ENCODE measurements at regions not wholly inside any gene's neighbourhood (a gene's known extent, or its start where the extent isn't known, plus 50 kb on each side); places are given as distances from the start of the nearest gene placed in this dataset.

DNA sequence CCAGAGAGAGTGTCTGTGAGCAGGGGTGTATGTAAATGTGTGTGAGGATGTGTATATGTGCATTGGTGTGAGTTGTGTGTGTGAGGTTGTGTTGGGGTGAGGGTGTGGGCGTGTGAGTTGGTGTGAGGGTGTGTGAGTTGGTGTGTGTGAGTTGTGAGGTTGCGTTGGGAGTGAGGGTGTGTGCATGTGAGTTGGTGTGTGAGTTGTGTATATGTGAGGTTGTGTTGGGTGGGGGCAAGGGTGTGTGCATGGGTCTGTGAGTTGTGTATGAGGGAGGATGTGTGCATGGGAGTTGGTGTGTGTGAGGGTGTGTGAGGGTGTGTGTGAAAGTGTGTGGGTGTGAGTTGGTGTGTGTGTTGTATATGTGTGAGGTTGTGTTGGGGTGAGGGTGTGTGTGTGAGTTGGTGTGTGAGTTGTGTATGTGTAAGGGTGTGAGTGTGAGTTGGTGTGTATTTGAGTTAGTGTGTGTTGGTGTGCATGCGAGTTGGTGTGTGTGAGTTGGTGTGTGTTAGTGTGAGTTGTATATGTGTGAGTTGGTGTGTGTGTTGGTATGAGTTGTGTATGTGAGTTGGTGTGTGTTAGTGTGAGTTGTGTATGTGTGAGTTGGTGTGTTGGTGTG lies 161.6 kb upstream of the IER5L start:
- TF ChIP-seq, protein P1, sequence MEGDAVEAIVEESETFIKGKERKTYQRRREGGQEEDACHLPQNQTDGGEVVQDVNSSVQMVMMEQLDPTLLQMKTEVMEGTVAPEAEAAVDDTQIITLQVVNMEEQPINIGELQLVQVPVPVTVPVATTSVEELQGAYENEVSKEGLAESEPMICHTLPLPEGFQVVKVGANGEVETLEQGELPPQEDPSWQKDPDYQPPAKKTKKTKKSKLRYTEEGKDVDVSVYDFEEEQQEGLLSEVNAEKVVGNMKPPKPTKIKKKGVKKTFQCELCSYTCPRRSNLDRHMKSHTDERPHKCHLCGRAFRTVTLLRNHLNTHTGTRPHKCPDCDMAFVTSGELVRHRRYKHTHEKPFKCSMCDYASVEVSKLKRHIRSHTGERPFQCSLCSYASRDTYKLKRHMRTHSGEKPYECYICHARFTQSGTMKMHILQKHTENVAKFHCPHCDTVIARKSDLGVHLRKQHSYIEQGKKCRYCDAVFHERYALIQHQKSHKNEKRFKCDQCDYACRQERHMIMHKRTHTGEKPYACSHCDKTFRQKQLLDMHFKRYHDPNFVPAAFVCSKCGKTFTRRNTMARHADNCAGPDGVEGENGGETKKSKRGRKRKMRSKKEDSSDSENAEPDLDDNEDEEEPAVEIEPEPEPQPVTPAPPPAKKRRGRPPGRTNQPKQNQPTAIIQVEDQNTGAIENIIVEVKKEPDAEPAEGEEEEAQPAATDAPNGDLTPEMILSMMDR (IDR thresholded peaks at IDR 0.05): no peak
- TF ChIP-seq EP300 (IDR thresholded peaks at IDR 0.05): no peak
- TF ChIP-seq POLR2AphosphoS5 (IDR thresholded peaks at IDR 0.05): no peak
- no peak for TF ChIP-seq POLR2A (IDR thresholded peaks at IDR 0.05)
- H3K4me3 ChIP-seq: no peak overlapping the region
- H3K27me3 ChIP-seq: no peaks in the 10 kb centered on the region
- intact Hi-C loops (cut with DNase I): loop anchor here (2.0 kb wide), 1 partner anchor 141 kb away; no protein-coding TSS in a partner anchor
- no peak overlapping the region for H3K27ac ChIP-seq
- no peak for DNase-seq
- H3K36me3 ChIP-seq: no peaks in the 10 kb centered on the region
- no peaks in the 10 kb centered on the region for H3K9me3 ChIP-seq
- H3K4me1 ChIP-seq: peaks cover 0 to 33% (median 29%) of the 10 kb centered on the region in 4 donors
- 92 to 98% methylated on average over 3 of the region's 3 CpGs for WGBS, 2 donors

DNA sequence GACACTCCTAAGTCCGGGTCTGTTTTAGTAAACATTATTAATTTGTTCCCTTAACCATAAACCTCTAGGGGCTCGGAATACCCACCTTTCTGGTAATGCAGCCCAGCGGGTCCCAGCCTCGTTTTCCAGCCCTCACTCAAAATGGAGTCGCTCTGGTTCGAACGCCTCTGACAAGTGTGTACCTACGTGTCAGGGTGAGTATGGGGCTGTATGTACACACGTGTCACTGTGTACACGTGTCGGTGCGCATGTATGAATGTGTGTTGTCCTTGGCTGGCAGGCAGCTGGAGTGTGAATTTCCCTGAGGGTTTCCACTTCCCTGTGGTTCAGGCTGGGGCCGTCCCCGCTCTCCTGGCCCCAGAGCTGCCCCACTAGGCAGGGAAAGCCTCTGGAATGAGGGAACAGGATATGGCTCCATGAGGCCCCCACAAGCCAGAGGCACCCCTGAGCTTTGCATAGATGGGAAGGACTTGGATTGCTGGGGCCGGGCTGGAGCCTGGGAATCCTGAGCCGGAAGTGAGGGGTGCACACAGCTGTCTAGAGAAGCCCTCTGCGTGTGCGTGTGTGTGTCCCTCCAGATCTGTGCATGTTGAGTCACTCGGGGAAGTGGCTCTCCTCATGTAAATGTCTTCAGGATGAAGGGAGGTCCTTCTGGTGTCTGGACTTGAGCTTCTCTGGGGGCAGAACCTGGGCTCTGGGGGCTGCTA lies 160.8 kb upstream of the IER5L start:
- intact Hi-C loops (cut with DNase I): loop anchor here (2.0 kb wide), 1 partner anchor 142 kb away; no protein-coding TSS in a partner anchor
- Histone ChIP-seq H3K27me3 (no peaks in the 10 kb centered on the region), H3K4me1 (peaks cover 0 to 41% (median 36%) of the 10 kb centered on the region in 4 donors), H3K27ac (peak overlapping the region in 1 of 4 donors; percentile 31), H3K9me3 (no peaks in the 10 kb centered on the region), H3K36me3 (no peaks in the 10 kb centered on the region), H3K4me3 (no peak overlapping the region)
- TF ChIP-seq EP300 (IDR thresholded peaks at IDR 0.05) (no peak), POLR2AphosphoS5 (IDR thresholded peaks at IDR 0.05) (no peak), POLR2A (IDR thresholded peaks at IDR 0.05) (no peak)
- TF ChIP-seq, protein P1 (IDR thresholded peaks at IDR 0.05): no peak
- 60 to 82% methylated on average over 19 of the region's 19 CpGs for WGBS, 2 donors
- DNase-seq: no peak

DNA sequence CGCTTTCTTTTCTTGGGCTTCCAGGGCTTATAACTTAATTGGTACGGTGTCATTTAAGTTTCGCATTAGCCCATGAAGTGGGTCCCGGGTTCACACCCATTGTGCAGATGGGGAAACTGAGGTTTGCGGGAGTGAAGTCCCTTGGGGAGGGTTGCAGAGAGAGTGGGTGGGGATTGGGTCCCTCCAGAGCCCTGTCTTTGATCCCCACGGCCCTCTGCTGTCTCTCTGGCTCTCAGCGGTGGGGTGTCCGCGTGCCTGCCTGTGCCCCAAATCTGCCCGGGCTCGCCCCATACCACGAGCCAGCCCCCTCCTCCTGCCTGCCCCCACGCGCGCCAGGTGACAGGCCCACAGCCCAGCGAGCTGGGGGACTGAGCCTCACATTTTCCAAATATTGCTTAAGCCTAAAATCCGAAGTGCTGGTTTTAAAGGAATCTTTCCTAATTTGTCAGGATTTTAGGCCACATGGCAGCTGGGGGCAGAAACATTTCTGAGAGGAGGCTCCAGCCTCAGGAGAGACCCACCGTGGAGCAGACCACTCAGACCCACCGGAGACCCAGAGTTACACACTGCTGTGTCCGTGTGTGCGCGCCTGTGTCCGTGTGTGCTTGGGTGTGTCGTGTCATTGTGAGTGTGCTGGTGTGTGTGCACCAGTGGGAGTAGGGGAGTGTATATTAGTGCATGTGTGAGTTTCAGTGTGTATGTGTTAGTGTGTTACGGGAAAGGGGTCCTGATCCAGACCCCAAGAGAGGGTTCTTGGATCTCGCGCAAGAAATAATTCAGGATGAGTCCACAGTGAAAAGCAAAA lies 159.5 kb upstream of the IER5L start:
- Histone ChIP-seq H3K4me3 (peak overlapping the region in 2 of 4 donors; percentile 46 to 47), H3K27ac (peak overlapping the region; percentile 30 to 89 (median 87)), H3K9me3 (no peaks in the 10 kb centered on the region), H3K4me1 (peaks cover 0 to 49% (median 40%) of the 10 kb centered on the region in 4 donors), H3K27me3 (no peaks in the 10 kb centered on the region), H3K36me3 (no peaks in the 10 kb centered on the region)
- no peak for DNase-seq
- intact Hi-C loops (cut with DNase I): loop anchor here (2.0 kb wide), 1 partner anchor 143 kb away; no protein-coding TSS in a partner anchor
- 67 to 72% methylated on average over 27 of the region's 27 CpGs for WGBS, 2 donors
- no peak for TF ChIP-seq EP300 (IDR thresholded peaks at IDR 0.05)
- no peak for TF ChIP-seq POLR2A (IDR thresholded peaks at IDR 0.05)
- TF ChIP-seq, protein P1 (IDR thresholded peaks at IDR 0.05): no peak
- TF ChIP-seq POLR2AphosphoS5 (IDR thresholded peaks at IDR 0.05): no peak

DNA sequence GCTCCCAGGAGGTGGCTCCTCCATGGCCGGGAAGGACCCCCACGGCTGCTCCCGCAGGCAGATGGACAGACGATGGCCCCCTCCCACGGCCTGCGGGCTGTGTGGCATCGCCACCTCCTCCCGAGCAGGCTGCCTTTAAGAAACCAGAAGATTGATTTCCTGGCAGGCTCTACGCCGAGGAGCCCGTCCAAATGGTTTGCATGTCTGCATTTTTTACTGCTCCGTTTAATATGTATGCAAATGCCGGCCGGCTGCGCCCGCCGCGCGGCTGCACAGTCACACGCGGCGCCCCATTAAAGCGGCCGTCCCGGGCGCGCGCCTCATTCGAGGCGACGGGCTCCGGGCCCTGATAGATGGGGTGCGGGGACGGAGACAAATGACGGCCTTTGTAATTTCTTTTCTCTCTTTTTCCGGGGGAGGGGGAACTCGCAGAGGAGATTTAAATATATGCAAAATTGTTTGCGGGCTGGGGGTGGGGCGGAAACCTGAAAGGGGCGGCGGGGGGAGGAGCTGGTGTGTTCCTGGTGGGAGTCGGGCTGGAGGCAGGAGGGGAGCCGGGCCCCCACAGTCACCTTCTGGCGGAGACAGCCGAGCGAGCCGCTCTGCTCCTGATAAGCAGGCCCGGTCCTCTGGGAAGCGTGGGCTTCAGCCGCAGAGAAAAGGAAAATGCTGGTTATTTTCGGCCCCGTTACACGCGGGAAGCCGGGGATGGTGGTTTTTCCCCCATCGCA lies 158.7 kb upstream of the IER5L start:
- peaks cover 0 to 50% (median 40%) of the 10 kb centered on the region in 4 donors for H3K4me1 ChIP-seq
- intact Hi-C loops (cut with DNase I): no loop called here
- H3K4me3 ChIP-seq: peak overlapping the region; percentile 10 to 47 (median 40)
- no peaks in the 10 kb centered on the region for H3K36me3 ChIP-seq
- no peaks in the 10 kb centered on the region for H3K9me3 ChIP-seq
- no peak for DNase-seq
- 4 to 6% methylated on average over 56 of the region's 56 CpGs for WGBS, 2 donors
- peak in 1 of 4 donors; percentile 14 for TF ChIP-seq POLR2AphosphoS5 (IDR thresholded peaks at IDR 0.05)
- TF ChIP-seq POLR2A (IDR thresholded peaks at IDR 0.05): no peak
- H3K27me3 ChIP-seq: no peaks in the 10 kb centered on the region
- peak overlapping the region; percentile 30 to 89 (median 87) for H3K27ac ChIP-seq
